Fibroblast of mammary gland (primary cell): ENCODE measurements at regions not wholly inside any gene's neighbourhood (a gene's known extent, or its start where the extent isn't known, plus 50 kb on each side); places are given as distances from the start of the nearest gene placed in this dataset.

Source experiments
- DNase-seq: peaks from one replicate; pipeline ENCODE4 v3.0.0-alpha.2; 2010; ENCODE audit warnings: low read depth
- H3K4me3 ChIP-seq: 2 replicates; pipeline ENCODE4 v1.5.1; 2011; ENCODE audit warnings: low read depth, mild to moderate bottlenecking, low read length, moderate library complexity; ENCODE audit not compliant: control insufficient read depth
- TF ChIP-seq, protein P1 (sequence below): conservative IDR thresholded peaks from 2 replicates; pipeline ENCODE4 v1.5.1; 2011; ENCODE audit warnings: low read depth, low read length, inconsistent platforms; ENCODE audit not compliant: control insufficient read depth, insufficient read depth

DNA sequence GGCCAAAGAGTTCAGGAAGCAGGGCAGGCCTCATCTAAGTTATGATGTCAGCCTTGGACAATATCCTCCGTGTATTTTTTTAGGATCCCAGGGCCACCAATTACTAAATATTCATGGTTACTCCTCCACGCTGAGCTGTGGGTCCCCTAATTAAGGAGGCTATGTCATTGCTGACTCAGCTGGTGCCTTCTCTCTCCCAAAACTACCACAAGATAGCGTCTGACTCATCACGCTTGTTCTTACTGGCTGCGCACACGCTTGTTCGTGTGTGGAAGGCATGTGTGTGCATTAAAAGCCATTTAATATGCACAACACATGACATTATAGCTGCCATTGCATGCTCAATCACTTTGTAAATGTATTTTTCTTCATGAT is 78.3 kb downstream of the GSC start:
- no peak overlapping the region for H3K4me3 ChIP-seq
- peak; percentile 78 for DNase-seq
- TF ChIP-seq, protein P1, sequence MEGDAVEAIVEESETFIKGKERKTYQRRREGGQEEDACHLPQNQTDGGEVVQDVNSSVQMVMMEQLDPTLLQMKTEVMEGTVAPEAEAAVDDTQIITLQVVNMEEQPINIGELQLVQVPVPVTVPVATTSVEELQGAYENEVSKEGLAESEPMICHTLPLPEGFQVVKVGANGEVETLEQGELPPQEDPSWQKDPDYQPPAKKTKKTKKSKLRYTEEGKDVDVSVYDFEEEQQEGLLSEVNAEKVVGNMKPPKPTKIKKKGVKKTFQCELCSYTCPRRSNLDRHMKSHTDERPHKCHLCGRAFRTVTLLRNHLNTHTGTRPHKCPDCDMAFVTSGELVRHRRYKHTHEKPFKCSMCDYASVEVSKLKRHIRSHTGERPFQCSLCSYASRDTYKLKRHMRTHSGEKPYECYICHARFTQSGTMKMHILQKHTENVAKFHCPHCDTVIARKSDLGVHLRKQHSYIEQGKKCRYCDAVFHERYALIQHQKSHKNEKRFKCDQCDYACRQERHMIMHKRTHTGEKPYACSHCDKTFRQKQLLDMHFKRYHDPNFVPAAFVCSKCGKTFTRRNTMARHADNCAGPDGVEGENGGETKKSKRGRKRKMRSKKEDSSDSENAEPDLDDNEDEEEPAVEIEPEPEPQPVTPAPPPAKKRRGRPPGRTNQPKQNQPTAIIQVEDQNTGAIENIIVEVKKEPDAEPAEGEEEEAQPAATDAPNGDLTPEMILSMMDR = no peak

DNA sequence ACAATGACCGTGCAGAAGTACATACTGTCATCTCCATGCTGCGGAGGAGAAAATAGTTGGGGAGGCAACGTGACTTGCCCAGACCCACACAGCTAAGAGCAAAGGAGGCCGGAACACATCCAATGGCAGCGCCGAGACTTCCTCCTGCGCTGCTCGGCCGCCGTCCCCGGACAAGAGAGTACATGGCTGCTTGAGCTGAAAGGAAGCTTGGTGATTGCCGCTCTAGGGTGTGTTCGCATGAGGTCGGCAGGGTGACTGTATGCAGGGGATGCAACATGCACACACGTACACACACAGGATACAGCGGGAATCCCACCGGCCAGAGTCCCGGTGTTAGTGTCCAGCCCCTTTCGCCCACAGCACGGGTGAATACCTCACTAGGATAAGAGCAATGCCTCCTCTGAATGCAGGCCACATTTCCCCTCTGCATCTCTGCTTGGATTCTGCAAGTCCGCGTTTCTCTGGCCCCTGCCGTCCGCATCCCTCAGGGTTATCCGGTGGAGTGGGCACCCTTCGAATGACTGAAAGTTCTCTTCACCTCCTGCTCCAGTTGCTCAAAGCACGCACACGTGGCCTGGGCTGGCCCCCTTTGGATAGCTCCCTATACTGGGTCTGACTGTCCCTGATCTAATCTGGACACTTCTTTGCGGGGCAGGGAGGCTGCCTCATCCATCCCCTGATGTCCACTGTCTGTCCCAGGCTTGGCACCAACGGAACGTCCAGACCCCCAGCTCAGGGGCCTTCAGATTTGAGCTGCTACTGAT is 78.8 kb downstream of the GSC start:
- DNase-seq = no peak
- TF ChIP-seq, protein P1 = no peak
- H3K4me3 ChIP-seq = no peak overlapping the region

DNA sequence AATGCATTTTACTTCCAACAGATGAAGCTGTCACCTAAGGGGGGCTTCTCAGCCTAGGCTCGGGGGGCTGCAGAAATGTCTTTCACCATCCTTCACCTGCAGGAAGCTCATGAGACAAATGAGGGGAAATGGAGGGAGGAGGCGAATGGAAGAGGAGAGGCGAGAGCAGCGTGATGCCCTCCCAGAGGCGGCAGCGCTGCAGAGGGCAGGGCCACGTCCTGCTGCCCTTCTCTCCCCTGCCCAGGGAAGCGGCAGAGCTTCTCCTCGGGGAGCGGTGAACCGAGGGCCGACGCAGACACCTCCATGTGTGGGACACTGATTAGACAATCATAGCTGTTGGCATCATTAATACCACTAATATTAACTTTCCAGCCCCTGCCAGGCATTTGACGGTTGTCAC is 78.3 kb downstream of the SERPINA3 start:
- DNase-seq = no peak
- no peak overlapping the region for H3K4me3 ChIP-seq
- TF ChIP-seq, protein P1 = no peak

DNA sequence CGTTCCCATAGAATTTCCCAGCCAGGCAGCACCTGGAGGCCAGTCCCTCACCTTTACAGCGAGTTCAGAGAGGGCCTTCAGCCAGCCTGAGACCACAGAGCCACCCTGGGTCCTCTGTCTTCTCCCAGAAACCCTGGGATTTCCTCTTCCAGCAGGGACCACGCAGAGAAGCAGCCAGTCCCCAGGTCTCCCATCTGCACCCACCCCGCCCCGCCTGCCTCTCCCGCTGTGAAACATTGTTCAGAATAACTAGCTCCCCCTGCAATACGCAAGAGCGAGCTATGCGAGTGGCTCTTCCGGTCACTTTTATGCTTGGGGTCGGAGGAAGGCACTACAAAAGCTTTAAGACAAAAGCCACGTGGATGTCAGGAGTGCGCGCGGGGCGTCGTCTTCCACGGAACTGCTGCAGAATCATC is 77.8 kb downstream of the SERPINA3 start:
- DNase-seq = no peak
- H3K4me3 ChIP-seq = no peak overlapping the region
- TF ChIP-seq, protein P1 = no peak

DNA sequence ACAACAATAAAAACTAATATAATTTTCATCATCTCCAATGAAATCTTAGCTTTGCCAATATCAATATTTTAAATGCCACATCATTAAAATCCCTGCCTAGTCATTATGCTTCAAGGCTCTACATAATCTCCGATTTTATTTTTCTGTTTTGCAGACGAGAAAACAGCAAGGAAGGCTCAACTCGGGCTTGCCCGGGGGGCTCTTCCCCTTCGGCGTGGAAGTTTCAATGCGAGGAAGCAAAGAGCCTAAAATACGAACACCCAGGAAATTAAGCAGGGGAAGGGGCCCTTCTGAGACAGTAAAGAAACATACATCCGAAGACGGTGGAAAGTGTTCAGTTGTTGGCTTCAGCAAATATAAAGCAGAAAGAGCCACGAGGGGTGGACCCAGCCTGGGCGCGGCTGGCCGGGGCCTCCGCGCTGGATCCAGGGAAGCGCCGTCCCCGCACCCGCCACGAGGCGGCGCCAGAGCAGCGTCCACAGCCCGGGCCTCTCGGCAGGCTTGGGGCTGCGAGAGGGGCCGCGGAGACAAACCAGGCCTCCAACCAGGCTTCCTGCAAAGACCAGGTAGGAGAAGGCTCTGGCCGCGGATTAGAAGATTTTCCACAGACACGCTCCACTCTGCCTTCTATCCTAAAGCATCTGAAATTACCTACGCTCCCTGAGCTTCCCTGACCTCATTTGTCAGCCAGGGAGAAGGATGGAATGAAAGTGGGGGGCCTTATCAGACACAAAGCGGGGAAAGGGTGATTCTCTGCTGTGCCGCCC is 77.2 kb downstream of the SERPINA3 start:
- DNase-seq = peak; percentile 33
- TF ChIP-seq, protein P1 = no peak
- H3K4me3 ChIP-seq = peak overlapping the region; percentile 24

DNA sequence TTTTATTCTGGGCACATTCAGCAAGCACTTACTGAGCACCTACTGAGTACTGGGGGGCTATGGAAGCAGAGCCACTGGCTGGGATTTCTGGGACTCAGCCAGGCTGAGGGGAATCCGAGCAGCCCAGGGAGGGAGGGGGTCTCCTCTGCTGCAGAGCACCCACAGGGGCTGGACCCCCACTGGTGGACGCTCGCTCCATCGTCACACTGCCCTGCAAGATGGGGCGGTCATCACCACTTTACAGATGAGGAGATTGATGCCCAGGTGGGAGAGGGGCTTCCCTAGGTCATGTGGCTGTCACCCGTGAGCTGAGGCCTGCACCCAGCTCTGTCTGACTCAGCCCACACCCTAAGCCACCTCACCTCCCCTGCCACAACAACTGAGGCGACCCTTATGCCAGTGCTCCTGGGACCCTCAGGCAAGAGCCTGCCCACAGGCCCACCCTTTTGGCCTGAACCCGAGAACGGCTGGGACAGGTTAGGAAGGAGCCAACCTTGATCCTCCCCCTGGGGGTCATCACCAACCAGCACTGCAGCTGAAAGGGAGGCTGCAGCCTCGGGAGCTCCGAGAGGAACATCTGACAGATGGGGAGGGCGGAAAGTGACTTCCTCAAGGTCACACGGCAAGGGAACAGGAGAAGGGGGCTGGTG is 74.4 kb downstream of the SERPINA3 start:
- DNase-seq = no peak
- TF ChIP-seq, protein P1 = no peak
- no peak overlapping the region for H3K4me3 ChIP-seq
